ENCODE measurements at regions not wholly inside any gene's neighbourhood (a gene's known extent, or its start where the extent isn't known, plus 50 kb on each side); places are given as distances from the start of the nearest gene placed in this dataset.

- DNase-seq (ENCODE audit: low read depth, low spot score) = no peak
- H3K4me3 ChIP-seq (ENCODE audit: low read depth, low read length) = no peak overlapping the region
- CTCF ChIA-PET = no interaction called here
- POLR2A ChIA-PET = no interaction called here
- TF ChIP-seq, protein P1, sequence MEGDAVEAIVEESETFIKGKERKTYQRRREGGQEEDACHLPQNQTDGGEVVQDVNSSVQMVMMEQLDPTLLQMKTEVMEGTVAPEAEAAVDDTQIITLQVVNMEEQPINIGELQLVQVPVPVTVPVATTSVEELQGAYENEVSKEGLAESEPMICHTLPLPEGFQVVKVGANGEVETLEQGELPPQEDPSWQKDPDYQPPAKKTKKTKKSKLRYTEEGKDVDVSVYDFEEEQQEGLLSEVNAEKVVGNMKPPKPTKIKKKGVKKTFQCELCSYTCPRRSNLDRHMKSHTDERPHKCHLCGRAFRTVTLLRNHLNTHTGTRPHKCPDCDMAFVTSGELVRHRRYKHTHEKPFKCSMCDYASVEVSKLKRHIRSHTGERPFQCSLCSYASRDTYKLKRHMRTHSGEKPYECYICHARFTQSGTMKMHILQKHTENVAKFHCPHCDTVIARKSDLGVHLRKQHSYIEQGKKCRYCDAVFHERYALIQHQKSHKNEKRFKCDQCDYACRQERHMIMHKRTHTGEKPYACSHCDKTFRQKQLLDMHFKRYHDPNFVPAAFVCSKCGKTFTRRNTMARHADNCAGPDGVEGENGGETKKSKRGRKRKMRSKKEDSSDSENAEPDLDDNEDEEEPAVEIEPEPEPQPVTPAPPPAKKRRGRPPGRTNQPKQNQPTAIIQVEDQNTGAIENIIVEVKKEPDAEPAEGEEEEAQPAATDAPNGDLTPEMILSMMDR (IDR thresholded peaks at IDR 0.05; ENCODE audit: insufficient read depth, low read length, missing control alignments) = no peak
Observed at GRCh38 chr4:23741681-23742191, 148.1 kb downstream of the PPARGC1A start.

- TF ChIP-seq, protein P1 (IDR thresholded peaks at IDR 0.05; ENCODE audit: insufficient read depth, low read length, missing control alignments) = no peak
- CTCF ChIA-PET = no interaction called here
Observed at GRCh38 chr4:23737571-23737970, 152.3 kb downstream of the PPARGC1A start.

DNA sequence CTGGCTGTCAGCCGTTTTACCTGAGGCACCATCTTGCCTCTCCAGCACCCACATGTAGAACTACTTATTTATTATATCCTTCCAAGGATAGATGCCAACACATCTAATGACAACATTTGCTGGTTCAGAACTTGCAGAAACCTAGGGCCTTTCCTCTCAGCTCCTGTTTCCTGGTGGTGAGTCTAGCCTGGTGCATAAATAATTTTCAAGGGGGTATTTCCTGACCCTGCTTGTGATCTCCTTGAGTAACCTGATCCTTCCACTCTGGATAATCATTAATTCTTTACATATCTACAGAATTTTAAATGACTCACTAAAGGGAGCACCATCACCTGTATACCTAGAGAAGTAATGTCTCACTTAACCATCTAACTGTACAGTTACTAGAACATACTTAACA, 153.4 kb downstream of the PPARGC1A start:
- H3K4me3 ChIP-seq (ENCODE audit: low read depth, low read length) = no peak overlapping the region
- DNase-seq (ENCODE audit: low read depth, low spot score) = no peak
- TF ChIP-seq, protein P1 (IDR thresholded peaks at IDR 0.05; ENCODE audit: insufficient read depth, low read length, missing control alignments) = no peak
- POLR2A ChIA-PET = no interaction called here
- CTCF ChIA-PET = no interaction called here

More at GRCh38 chr4:23737571-23737970, 152.3 kb downstream of the PPARGC1A start:
- H3K4me3 ChIP-seq (ENCODE audit: low read depth, low read length) = no peak overlapping the region
- POLR2A ChIA-PET = no interaction called here
- DNase-seq (ENCODE audit: low read depth, low spot score) = no peak

DNA sequence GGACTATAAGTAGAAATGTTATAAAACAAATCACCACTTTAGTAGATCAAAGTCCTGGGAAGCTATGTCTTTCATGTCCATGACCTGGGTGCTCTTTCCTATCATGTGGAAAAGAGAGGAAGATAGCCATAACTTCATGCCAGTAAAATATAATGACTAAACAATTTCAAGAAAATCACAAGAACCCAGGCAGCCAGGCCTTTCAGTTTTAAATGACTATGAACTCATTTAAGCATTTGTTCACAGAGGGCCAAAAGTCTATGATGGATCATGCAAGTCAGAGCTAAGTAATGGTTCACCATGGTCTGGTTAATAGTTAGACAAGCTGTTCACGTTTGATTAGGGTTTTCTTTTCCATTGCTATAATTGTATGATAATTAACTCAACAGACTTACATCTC, 155.8 kb downstream of the PPARGC1A start:
- DNase-seq (ENCODE audit: low read depth, low spot score) = no peak
- CTCF ChIA-PET = no interaction called here
- no peak overlapping the region for H3K4me3 ChIP-seq (ENCODE audit: low read depth, low read length)
- POLR2A ChIA-PET = no interaction called here
- TF ChIP-seq, protein P1 (IDR thresholded peaks at IDR 0.05; ENCODE audit: insufficient read depth, low read length, missing control alignments) = no peak

DNA sequence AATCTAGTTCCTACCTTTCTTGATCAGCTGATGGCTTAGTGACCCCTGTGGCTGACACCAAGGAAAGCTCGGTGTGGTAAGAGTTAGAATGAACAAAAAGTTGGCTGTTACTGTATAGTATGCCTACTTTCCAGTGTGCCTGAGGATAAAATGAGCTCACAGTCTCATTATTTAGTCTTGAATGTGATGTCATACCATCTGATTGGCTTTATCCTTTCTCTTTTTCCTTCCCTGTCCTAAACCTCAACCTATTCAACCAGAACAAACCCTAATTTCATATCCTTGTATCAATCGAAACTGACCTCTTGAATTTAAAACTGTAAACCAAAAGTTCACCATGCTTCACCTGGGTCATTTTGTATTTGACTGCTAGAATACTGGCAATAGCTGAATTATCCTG, 156.4 kb downstream of the PPARGC1A start:
- TF ChIP-seq, protein P1 (IDR thresholded peaks at IDR 0.05; ENCODE audit: insufficient read depth, low read length, missing control alignments) = no peak
- DNase-seq (ENCODE audit: low read depth, low spot score) = no peak
- no peak overlapping the region for H3K4me3 ChIP-seq (ENCODE audit: low read depth, low read length)
- ChIA-PET CTCF (no interaction called here), POLR2A (no interaction called here)

GRCh38 chr4:23730998-23731397, 158.8 kb downstream of the PPARGC1A start:
- TF ChIP-seq, protein P1 (IDR thresholded peaks at IDR 0.05; ENCODE audit: insufficient read depth, low read length, missing control alignments) = no peak
- no peak overlapping the region for H3K4me3 ChIP-seq (ENCODE audit: low read depth, low read length)
- CTCF ChIA-PET = interaction anchor here (4.3 kb wide), 1 partner anchor 13 kb away, joined by 26 read pairs; no protein-coding TSS in a partner anchor
- POLR2A ChIA-PET = no interaction called here
- DNase-seq (ENCODE audit: low read depth, low spot score) = no peak

Measured in AG04449 (cell line).